Inferior parietal cortex (tissue), 1 donor: ENCODE measurements at regions not wholly inside any gene's neighbourhood (a gene's known extent, or its start where the extent isn't known, plus 50 kb on each side); places are given as distances from the start of the nearest gene placed in this dataset.

Source experiments
- DNase-seq: peaks from one replicate; pipeline ENCODE4 v3.0.0-alpha.2; 2016; ENCODE audit errors: extremely low spot score

GRCh38 chr5:155919126-155919525 lies 407.8 kb upstream of the SGCD start:
- no peak for DNase-seq

- DNase-seq, result no peak
Measured at GRCh38 chr5:155919725-155920124, 407.2 kb upstream of the SGCD start.

- no peak for DNase-seq
Measured at GRCh38 chr5:155921621-155922020, 405.3 kb upstream of the SGCD start.

DNA sequence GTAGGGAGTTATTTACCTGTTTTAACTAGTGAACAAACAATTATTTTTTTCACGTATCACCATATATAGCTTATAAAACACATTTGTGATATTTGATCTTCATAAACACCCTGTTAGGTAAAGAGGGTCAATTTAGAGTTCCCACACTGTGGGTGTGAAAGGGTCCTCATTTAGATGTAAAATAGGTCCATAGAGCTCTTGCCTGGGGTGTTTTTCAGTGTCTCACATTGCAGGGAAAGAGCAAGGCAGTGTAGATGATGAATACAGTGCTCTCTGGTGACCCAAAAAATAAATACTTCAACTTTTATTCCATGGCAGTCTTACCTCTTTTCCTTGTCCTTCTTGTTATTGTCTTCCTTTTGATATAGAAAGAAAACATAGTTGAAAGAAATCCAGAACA lies 403.2 kb upstream of the SGCD start:
- DNase-seq, result no peak

DNA sequence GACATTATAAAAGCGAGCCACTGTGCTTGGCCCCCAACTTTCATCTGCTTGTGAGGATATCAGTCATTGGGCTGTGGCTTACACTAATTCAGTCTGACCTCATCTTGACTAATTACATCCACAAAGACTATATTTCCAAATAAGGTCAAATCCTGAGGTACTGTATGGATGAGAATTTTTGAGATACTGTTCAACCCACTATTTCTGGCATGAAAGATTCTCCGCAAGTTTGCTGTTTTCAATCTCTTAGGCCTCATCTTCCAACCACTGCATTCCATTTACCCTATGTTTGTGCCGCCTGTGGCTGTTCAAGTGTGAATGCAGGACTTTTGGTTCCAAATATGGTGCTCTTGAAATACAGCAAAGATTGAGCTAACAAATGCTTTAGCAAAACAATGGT lies 400.9 kb upstream of the SGCD start:
- DNase-seq, result no peak

GRCh38 chr5:155926766-155927165 lies 400.2 kb upstream of the SGCD start:
- DNase-seq, result no peak

- DNase-seq, result no peak
Measured at GRCh38 chr5:155929112-155929511, 397.9 kb upstream of the SGCD start.

- no peak for DNase-seq
Measured at GRCh38 chr5:155934964-155935363, 392.0 kb upstream of the SGCD start.

- no peak for DNase-seq
Measured at GRCh38 chr5:155935723-155936122, 391.2 kb upstream of the SGCD start.

DNA sequence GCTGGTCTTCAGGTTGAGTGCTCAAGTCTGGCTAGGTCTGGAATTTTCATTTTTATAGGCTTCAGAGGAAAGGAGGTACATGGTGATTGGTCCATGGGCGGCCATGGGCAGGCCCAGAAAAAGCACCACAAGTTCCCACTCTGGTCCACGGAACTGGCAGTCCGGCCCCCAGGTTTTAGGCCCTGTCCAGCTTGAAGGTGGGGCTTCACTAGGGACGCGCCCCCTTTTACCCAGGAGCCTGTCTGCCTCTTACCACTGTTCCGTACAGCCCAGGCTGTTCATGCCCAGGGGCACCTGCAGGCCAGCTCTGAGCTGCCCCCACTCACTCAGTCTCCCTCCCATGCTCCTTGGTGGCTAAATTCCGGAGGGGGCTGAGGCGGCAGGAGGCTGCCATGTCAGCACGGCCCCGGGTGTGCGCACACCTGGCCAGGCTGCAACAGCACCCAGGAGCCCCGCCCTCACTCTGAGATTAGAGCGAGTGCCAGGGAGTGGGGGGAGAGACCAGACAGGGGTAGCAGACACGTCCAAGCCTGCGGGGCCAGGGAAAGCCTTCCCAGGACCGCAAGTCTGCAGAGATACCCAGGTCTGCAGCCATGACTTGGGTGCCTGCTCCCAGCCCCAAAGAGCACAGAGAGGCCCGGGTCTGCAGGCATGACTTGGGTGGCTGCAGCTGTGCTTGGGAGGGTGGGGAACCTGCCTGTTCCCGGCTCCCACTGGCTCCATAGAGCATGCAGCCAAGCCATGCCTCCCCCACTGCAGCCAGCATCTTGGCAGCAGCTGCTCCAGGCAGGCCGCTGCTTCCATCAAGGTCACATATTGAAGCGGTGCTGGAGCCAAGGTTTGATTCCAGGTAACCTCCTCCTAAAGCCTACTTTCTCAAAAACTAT lies 390.2 kb upstream of the SGCD start:
- no peak for DNase-seq

GRCh38 chr5:155938051-155938450 lies 388.9 kb upstream of the SGCD start:
- no peak for DNase-seq

GRCh38 chr5:155941340-155941739 lies 385.6 kb upstream of the SGCD start:
- DNase-seq, result no peak

DNA sequence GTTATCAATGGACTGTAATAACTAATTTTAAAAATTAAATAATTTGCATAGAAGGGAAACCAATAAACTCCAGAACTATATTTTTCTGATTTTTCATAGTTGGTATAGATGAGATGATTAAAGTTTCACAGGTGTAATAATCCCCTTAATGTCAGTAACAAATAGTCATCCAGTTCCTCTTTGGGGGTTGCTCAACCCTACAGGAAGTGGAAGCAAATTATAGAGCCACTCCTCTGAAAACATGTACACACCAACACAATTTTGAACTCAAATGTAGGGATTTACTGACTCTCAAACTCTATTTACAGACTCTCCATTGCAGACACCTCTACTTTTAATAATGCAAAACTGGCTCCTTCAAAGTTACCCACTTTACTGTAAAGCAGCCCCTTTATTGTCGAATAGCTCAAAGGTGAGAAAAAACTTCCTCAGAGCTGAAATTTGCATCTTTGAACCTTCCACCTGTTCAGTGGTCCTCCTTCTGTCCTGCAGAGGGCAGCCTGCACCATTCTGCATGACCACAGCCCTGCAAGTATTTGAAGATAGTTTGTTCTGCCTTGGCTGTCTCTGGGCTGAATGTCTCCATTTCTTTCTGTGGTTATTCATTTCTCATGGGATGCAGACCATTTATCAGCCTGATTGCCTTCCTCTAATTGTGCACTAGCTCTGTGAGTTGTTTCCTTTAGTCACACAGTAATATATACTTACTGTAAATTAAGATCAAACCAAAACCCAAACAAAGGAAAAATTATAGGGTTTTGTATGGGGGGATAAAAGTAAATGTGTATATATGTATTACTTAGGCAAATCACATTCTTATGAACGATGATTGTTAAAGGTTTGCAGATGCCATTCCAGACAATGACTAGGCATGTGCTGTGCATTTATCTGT lies 383.2 kb upstream of the SGCD start:
- DNase-seq, result peak; percentile 68

DNA sequence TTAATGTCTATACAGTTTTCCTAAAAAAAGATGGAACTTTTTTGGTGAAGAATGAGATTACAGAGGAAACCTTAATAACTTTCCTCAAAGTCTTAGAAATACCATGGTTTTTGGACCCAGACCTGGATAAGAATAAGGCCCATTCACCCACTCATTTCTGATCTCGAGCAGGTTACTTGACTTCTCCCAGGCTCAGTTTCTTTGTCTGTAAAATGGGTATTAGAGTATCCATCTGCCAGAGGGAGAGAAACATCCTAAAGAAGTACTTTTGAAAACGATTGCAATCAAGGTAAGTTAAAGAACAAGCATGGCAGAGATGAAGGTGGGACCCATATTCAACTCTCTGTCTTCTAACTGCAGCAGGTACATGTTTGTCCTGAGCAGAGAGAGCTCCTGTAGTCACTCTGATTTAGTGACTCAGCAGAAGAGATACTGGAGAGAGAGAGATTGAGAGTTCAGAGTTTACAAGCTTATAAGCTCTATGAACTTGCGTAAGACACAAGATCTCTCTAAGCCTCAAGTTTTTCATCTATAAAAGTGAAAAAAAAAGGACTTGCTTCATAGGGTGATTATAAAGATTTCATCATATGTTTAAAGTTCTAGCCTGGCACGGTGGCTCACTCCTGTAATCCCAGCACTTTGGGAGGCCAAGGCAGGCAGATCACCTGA lies 379.4 kb upstream of the SGCD start:
- DNase-seq, result no peak

- DNase-seq, result no peak
Measured at GRCh38 chr5:155948576-155948975, 378.4 kb upstream of the SGCD start.

DNA sequence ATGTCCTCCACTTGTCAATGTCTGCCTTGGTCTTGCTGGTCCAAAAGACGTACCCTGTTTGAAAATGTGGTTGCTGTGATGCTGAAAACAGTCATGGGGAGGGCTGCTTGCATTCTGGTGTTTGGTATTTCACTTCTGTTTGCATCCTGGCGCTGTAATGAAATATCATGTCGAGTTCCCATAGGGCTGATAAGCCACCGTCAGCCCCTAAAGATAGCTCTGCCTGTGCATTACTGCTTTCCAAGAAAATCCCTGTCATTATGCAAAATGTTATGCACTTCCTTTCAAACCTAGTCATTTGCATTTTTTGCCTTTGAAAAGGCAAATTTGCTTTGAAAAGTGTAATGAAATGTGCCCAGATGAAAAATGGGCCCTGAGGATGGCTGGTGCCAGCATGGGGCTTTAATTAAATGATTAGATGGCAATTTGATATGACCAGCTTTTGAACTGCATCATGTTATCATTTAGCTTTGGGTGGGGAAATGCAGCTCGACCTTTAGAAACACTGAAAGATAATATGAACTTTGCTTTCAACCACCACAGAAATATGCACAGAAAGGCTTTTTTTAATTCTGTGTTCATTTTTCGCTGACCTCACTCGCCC lies 374.4 kb upstream of the SGCD start:
- DNase-seq, result no peak

- DNase-seq, result no peak
Measured at GRCh38 chr5:155953335-155953734, 373.6 kb upstream of the SGCD start.

GRCh38 chr5:155954701-155955445 lies 372.1 kb upstream of the SGCD start:
- no peak for DNase-seq

- no peak for DNase-seq
Measured at GRCh38 chr5:155957884-155958283, 369.1 kb upstream of the SGCD start.

- DNase-seq, result no peak
Measured at GRCh38 chr5:155959082-155959481, 367.9 kb upstream of the SGCD start.

- no peak for DNase-seq
Measured at GRCh38 chr5:155960177-155960576, 366.8 kb upstream of the SGCD start.
